ENCODE measurements at regions not wholly inside any gene's neighbourhood (a gene's known extent, or its start where the extent isn't known, plus 50 kb on each side); places are given as distances from the start of the nearest gene placed in this dataset.

GRCh38 chr20:40443753-40444152 is 245.3 kb downstream of the MAFB start:
- no peak for TF ChIP-seq EZH2phosphoT487 (conservative IDR thresholded peaks at IDR 0.05; ENCODE audit: low read length)
- TF ChIP-seq, protein P1, sequence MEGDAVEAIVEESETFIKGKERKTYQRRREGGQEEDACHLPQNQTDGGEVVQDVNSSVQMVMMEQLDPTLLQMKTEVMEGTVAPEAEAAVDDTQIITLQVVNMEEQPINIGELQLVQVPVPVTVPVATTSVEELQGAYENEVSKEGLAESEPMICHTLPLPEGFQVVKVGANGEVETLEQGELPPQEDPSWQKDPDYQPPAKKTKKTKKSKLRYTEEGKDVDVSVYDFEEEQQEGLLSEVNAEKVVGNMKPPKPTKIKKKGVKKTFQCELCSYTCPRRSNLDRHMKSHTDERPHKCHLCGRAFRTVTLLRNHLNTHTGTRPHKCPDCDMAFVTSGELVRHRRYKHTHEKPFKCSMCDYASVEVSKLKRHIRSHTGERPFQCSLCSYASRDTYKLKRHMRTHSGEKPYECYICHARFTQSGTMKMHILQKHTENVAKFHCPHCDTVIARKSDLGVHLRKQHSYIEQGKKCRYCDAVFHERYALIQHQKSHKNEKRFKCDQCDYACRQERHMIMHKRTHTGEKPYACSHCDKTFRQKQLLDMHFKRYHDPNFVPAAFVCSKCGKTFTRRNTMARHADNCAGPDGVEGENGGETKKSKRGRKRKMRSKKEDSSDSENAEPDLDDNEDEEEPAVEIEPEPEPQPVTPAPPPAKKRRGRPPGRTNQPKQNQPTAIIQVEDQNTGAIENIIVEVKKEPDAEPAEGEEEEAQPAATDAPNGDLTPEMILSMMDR (IDR thresholded peaks at IDR 0.05; ENCODE audit: insufficient read depth, low read length, poor library complexity, severe bottlenecking): no peak

Measured in SU-DHL-6 (cell line).